HG02981 (cell line): ENCODE measurements at regions not wholly inside any gene's neighbourhood (a gene's known extent, or its start where the extent isn't known, plus 50 kb on each side); places are given as distances from the start of the nearest gene placed in this dataset.

Source experiments
- ATAC-seq: cut with Tn5 transposase; IDR thresholded peaks from one replicate; pipeline ENCODE4 v1.9.1; 2021; ENCODE audit warnings: mild to moderate bottlenecking, moderate library complexity; ENCODE audit not compliant: unreplicated experiment

DNA sequence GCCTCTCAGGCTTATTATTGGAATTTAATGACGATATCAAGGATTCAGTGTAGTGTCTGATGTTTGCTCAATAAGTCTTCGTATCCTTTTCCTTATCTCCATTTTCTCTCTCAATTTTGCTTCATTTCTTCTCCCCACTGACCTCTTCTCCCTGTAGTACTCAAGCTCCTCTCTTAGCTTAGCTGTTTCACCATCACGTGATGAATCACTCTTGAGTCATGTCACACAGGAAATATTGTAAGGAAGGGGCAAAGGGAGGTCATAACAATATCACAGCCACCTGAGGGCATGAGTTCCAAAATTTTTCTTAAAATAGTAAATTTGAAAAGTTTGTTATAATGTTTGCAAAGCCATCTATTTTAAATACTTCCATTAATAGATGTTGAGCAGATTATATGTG, 392.2 kb upstream of the MARCKS start:
- no peak for ATAC-seq

DNA sequence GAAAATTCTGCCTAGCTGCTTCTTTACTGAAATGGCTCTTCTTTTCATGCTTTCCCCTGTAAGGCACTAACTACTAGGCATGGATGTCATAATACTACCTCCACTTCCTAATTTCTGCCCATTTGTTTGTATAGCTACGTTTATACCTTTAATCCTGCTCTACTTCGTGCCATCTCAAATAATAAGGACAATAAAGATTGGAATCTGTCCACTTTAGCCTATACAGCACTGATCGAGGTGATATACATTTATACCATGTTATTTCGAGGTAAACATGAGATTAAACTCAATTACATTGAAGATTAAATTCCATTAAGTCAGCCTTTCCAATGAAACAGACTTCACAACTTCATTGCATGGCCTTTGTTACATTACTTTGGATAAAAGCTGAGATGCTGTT, 390.6 kb upstream of the MARCKS start:
- no peak for ATAC-seq

DNA sequence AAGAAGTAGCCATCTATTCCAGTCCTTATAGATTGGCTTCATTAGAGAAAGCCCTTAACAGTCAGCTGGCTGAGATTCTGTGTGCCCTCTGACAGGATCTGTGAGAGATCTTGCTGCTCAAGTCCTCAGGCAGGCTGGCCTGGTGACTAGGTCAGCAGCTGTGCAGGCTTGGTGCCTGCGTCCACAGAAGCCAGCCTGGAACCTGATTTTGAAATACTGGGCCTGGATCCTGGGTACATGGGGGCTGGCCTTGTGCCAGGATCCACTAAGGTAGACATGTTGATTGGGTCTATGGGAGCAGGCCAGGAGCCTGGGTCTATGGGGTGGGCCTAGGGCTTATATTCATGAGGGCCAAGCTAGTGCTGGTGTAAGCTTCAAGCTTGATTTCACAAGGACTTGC, 381.8 kb upstream of the MARCKS start:
- ATAC-seq = no peak

DNA sequence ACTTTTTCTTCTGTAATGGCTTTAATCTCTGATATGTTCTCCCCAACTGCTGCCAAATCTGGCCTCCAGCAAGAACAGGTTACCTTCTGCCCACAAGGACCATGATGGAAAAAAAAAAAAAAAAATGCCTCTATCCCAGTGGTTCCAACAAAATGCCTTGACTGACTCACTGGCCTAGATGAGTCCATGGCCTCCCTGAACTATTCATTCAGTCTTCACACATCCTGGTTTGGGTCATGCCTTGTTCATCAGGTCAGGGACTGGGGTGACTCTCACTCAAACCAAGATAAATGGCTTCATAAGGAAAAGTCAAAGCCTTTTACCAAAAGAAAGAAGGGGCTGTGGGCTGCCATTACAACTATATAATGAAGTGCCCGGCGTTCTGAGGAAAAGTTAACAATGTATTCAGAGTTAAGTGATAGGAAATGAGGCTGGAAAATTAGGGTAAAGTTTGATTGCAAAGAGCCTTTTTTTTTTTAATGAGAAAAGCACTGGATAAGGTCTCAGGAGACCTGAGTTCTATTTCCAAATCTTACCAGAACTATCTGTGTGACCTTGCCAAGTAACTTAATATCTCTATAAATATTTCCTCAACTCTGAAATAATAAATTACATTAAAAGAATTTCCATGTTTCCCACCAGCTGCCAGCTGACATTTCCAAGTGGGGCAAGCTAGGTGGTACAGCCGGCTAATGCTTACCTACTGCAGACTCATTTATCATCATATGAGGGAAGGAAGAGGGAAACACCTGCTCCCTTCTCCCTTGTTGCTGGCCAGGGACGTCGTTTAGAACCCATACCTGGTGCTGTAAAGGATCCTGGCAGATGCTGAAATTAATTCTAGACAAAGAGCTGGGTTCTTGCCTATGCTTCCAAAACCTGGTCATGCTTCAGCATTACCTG, 380.0 kb upstream of the MARCKS start:
- no peak for ATAC-seq

DNA sequence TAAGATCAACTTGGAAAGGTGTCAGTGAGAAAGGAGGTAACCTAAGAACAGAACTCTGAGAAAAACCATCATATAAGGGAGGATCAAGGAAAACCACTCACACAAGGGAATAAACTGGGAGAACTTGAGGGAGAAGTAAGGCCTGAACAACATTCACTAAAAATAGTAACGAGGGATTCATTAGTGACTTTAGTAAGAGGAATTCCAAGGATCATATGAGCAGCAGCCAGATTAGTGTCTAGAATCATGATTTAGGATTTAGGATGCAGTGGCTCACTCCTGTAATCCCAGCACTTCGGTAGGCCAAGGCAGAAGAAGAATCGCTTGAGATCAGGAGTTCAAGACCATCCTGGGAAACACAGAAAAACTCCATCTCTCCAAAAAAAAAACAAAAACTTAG, 376.5 kb upstream of the MARCKS start:
- ATAC-seq = no peak

DNA sequence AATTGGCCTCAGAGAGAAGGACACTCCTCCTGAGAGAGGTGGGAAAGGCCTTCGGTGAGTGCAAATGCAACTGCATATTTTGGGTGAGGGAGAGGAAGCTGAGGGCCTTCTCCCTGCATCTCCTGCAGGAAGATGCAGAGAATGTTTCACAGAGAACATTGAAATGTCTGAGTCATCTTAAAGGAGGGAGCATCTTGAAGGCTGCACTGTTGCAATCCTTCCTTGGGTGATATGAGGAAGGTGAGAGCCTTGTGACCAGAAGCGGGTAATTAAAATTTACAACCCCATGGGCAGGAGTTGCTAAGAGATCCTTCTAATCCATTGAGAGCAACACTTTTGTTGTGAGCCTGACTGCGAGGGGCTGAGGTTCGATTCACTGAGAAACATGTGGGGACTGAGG, 375.7 kb upstream of the MARCKS start:
- no peak for ATAC-seq

DNA sequence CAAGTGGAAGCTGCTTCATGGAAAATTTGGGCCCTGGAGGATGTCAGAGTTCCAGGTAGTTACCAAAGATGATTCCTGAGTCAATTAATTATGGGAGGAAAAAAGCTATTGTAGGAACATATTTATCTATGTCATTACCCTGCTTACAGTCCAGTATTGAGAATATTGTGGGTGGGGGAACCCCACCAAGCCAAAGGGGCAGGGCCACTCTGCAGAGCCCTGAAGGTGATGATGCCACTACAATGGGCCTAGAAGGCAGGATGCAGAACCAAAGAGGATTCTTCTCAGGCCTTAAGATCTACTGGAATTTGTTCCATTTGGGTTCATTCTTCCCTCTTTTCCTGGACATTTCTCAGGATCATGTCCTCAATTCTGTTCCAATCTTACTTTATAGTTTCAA, 375.2 kb upstream of the MARCKS start:
- ATAC-seq = no peak

DNA sequence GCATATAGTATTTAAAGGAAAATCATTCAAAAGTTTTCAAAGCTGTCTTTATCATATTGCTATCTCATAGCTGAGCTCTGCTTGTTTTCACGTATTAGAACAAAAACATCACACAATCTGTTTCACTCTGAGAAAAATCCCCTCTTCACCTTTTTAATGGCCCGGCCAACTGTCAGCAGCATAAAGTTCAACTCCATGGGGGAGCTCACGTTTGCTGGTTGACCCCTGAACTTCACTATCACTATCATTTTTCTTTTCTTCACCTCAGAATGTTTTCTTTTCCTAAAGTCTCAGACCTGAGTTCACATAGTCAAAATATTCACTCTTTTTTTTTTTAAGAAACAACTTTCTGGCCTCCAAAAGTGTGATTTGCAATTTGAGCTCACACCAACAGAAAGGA, 374.4 kb upstream of the MARCKS start:
- ATAC-seq = no peak

DNA sequence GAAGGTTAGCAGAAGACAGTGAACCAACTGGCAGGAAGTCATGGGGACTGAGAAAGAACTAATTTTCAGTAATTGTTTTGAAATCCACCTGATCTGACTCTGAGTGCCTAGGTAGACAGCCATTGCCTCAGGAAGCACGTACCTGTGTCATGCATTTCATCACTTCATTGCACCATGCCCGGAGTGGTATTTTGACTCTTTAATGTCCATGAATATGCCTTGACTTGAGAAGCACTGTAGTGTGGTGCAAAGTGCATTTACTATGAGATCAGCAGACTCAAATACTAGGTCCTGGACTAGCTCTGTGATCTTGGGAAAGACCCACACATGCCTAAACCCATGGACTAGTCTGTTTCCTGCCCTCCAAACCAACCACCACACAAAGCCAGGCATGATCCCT, 370.9 kb upstream of the MARCKS start:
- ATAC-seq = no peak

DNA sequence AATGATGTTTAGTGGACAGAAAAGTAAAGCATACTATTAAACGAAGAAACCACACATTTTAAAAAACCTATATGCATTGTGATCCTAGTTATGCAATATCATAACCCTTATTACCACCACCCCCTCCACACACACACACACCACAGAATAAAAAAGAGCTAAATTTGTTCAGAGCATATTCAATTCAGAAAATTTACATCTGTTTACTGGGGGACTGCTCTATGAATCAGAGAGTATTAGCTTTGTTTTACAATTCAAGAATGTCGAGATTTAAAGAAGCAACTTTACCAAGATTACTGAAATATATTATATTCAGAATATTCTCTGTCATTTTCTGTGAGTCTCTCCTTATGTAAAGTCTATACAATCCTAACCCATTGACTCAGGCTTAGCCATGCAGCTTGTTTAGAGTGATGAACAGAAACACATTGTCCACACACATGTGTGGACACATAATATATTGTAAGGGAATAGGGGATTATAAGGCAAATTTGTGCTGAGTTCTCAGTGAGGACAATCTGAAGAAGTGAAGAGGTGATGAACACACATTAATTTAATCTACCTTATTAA, 369.6 kb upstream of the MARCKS start:
- no peak for ATAC-seq

DNA sequence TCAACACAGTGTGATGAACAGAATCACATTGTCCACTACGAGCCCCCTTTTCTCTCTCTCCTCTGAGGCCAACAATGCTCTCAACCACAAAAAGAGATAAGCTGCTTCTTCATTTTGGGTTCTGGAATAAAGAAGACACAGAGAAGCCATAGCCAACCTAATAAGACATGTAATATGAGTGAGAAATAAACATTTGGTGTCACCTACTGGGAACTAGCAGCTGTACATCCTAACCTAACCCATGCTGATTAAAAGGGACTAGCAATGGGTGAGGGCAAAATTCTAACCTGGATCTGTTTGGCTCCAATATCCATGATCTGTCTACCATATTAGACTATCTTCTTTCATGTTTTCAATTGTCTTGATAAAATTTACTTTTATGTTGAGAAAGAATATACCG, 369.1 kb upstream of the MARCKS start:
- no peak for ATAC-seq

DNA sequence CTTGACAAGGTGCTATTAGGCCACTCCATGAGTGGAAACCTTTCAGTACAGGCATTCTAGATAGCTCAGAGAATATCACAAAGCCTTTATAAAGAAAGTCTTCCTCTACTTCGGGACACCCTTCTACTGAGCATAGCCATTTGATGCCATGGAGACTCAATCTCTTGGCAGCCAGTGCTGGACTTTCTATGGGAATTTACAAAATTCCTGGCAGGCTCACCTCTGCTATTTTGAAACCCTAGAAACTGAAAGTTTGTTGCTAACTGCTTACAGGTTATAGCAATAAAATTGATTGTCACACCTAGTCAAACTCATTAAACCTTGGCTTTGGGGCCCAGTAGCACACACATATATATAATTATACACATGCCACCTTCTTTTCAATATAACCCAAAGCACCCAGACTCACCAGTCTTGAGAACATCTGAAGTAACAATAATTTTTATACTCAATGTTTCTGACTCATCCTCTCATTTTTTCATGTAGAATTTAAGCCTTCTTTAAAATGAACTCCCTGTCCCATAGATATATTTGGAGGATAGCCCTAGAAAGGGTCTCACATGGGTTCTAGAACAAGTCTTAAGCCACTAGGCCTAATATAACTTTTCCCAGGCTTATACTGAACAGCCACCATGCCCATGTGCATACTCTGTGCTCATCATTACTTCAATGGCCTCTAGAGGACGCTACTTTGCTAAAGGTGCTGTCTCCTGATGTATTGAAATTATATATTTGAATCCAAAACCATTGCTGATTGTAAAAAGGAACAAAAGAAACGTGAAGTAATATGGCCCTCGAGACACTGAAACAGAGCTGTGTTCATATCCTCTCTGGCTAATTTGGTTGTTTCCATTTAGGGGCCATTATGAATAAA, 368.1 kb upstream of the MARCKS start:
- ATAC-seq = no peak

DNA sequence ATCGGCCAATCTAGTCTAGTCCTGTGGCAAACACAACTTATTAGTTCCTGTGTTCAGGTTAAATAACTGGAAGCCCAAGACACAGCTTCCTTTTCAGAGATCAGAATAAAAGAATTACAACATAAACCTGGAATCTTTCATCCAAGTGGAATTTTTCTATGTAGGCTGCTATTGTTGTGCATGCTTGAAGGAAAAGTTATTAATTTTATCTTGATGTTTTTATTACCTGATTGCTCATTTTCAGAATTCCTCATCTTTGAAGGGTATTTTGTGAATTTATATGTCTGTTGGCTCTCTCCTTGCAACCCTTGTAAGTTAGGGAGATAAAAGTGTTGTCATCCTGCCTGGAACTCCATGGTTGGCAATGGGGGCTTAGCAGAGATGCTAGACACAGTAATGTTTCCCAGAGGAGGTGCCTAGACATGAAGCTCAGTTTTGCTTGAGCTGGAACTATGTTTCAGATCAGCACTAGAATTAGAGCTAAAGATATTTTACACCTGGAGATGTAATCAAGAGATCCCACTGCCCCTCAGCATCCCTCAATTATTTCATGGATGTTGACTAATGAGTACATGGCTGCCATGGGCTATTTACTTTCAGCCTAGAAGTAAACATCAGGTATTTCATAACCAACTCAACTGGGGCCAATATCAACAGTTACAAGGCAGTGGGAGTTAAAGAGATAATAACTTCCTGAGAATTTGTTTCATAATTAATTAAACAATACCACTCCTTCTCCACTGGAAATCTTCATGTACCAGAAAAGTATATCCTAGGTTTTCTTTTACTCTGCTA, 367.0 kb upstream of the MARCKS start:
- ATAC-seq = no peak

DNA sequence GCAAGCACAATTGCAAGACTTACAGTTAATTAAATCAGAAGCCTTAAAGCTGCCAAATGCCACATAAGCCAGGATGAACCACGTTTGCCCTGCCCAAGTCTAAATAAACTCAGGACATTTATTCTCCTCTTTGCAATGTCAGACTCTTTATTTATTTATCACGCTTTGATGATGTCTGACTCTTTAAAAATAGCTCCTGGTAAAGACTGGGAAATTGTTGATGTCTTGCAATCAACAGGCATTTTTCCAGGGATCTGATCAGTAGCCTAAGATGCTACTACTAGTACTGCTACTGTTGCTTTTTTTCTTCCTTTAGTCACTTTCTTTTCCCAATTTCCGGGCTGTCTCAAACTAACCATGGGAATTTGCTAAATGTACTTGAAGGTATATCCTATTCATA, 365.8 kb upstream of the MARCKS start:
- no peak for ATAC-seq

DNA sequence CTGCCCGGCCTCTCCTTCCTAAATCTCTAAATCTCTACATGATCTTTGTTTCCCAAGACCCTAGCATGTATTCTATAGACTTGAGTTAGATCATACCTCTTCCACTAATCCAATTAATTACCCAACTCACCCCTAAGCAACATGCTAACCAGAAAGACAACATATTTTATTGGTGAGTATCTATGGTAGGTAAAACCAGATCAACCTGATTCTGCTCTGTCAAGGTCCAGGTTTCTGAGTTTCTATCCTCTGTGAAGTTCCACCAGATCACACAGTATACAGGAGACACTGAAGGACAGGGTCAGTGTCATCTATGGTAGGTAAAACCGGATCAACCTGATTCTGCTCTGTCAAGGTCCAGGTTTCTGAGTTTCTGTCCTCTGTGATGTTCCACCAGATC, 363.2 kb upstream of the MARCKS start:
- no peak for ATAC-seq

DNA sequence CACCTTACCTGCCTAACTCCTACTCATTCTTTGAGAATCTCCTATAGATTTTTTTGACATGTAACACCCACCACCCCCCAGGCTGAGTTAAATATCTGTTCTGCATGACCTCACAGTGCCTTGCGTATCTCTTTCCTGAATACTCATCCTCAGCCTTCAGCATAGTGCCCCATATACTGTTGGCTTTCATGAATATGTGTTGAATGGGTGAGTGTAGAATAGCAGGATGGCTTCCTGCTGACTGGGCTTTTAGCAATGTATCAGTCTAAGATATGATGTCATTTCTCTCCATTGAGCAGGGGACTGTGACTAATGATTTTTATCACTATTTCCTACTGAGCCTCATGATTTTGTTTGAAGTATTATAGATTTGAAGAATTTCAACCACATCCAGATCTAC, 361.6 kb upstream of the MARCKS start:
- ATAC-seq = no peak

DNA sequence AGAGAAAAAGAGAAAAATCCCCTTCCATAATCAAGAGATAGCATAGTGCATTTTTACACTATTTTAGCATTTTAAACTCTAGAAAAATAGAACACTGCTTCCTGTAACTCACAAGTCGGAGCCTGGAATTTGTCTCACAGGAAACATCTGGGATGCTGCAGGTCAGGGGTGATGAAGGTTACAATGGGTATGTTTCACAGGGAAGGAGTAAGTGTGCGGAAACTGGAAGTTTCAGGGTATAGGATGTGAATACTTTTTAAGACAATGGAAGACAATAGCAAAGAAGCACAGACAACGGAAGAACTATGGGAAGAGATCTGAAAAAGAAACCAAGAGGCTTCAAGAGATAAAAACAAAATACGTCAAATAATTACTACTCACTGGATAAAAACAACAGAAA, 361.0 kb upstream of the MARCKS start:
- no peak for ATAC-seq

DNA sequence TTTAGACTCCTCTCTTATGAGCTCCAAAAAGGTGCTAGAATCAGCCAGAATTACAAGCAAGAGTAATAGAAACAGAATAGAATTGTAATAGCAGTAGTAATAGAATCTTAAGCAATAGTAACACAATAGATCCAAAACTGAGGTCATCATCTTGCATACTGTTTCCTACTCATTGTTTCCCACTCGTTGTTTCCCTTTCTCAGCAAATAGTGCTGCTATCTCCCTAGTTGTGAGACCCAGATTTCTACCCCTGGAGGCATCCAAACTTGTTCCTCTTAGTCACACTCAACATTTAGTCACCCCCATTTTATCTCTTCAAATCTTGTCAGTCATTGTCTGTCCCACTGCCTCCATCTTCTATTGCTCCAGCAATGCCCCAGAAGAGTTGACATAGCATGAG, 356.9 kb upstream of the MARCKS start:
- ATAC-seq = no peak

DNA sequence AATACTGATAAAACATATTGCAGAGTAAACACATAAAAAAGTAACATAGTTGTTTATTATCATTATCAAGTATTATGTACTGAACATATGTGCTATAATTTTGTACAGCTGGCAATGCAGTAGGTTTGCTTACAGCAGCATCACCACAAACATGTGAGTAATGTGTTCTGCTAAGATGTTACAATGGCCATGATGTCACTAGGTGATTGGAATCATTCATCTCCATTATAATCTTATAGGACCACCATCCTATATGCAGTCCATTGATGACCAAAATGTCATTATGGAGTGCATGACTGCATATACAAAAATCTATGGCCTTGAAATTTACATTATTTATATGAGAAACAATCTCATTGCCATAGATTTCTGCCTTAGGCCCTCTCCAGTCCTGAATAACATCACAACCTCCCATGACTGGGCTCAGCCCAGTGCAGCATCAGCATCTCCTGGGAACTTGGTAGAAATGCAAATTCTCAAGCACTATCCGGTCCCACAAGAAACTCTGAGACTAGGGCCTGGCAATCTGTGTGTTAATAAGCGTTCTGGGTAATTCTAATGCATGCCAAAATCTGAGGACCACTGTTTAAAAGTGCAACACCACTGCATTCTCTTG, 352.0 kb upstream of the MARCKS start:
- no peak for ATAC-seq

DNA sequence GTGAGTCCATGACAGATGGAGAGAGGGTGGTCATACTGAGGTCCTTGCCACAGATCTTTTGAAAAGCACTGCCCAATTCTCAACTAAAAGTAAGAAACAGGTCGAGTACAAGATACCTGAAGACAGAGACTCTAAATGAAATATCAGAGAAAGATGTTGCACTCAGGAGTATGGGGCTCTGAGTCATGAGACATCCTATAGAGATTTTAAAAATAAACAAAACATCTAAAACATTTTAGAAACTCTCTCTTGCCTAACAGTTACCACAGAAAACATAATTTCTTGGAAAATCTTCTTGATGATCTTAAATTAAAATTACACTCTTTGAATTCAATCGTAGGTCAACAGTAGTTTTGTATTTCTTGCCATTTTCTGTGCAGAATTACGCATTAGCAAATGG, 348.9 kb upstream of the MARCKS start:
- no peak for ATAC-seq

DNA sequence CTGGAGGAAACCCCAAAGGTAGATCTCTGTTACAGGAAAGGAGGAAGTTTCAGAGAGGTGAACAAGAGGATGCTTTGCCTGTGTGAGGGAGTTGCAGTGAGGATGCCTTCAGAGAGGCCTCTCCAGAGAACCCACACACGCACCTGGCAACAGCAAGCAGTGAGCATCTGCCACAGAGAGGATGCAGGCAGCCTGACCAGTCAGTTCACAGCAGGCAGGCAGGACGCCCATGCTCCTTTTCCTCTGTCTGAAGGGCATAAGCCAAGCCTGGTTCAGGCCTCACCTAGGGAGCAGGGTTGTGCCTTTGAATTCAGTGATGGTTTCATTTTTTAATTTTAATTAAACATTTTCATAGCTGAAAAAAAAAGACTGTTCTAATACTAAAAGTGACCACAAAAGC, 346.0 kb upstream of the MARCKS start:
- no peak for ATAC-seq
